HFF-Myc (cell line): ENCODE measurements at regions not wholly inside any gene's neighbourhood (a gene's known extent, or its start where the extent isn't known, plus 50 kb on each side); places are given as distances from the start of the nearest gene placed in this dataset.

ENCODE experiments used
- DNase-seq: peaks from one replicate; pipeline ENCODE4 v3.0.0-alpha.2; 2011; ENCODE audit warnings: low read depth; ENCODE audit errors: extremely low read depth
- H3K4me3 ChIP-seq: replicated peaks from 2 replicates; pipeline ENCODE4 v1.5.1; 2011; ENCODE audit warnings: low read depth, mild to moderate bottlenecking, control low read depth, low read length
- TF ChIP-seq, protein P1 (sequence below): IDR thresholded peaks from 2 replicates; pipeline ENCODE4 v1.5.1; 2012; ENCODE audit warnings: mild to moderate bottlenecking, low read depth, low read length, control low read depth; ENCODE audit errors: missing control alignments

DNA sequence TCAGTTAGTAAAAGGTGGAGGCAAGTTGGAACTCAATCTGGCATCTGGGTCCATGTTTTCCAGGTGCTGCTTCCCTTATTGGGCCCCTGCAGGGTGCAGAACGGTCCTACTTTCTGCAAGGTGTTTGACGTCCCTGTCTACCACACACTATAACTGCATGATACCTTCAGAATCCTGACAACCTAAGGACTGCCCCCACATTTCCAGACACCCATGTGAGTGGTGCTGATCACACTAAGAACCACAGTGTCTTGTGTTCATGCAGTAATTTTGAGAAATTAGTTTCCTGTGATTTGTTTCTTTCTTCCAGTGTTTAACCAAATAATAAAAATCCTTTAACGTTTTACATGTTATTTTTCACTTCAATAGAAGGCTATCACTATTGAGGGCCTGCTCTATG, 121.1 kb upstream of the MDM1 start:
- TF ChIP-seq, protein P1, sequence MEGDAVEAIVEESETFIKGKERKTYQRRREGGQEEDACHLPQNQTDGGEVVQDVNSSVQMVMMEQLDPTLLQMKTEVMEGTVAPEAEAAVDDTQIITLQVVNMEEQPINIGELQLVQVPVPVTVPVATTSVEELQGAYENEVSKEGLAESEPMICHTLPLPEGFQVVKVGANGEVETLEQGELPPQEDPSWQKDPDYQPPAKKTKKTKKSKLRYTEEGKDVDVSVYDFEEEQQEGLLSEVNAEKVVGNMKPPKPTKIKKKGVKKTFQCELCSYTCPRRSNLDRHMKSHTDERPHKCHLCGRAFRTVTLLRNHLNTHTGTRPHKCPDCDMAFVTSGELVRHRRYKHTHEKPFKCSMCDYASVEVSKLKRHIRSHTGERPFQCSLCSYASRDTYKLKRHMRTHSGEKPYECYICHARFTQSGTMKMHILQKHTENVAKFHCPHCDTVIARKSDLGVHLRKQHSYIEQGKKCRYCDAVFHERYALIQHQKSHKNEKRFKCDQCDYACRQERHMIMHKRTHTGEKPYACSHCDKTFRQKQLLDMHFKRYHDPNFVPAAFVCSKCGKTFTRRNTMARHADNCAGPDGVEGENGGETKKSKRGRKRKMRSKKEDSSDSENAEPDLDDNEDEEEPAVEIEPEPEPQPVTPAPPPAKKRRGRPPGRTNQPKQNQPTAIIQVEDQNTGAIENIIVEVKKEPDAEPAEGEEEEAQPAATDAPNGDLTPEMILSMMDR: no peak
- no peak overlapping the region for H3K4me3 ChIP-seq
- DNase-seq: no peak

DNA sequence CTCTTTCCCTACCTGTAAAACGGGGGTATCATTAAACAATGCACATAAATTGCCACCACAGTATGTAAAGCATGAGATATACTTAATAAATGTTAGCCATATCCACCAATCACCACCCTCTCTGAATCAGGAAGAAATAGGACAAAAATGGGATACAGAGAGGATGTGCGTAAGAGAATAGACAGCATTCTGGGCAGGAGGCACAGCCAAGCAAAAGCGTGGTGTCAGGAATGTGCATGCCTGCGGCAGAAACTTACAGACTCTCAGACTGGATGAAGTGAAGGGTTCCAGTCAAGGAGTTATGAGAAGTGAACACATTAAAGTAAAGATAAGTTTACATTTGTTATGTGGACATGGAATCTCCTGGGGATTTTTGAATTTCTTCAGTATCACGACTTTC, 121.7 kb upstream of the MDM1 start:
- H3K4me3 ChIP-seq: no peak overlapping the region
- no peak for DNase-seq
- TF ChIP-seq, protein P1: no peak

DNA sequence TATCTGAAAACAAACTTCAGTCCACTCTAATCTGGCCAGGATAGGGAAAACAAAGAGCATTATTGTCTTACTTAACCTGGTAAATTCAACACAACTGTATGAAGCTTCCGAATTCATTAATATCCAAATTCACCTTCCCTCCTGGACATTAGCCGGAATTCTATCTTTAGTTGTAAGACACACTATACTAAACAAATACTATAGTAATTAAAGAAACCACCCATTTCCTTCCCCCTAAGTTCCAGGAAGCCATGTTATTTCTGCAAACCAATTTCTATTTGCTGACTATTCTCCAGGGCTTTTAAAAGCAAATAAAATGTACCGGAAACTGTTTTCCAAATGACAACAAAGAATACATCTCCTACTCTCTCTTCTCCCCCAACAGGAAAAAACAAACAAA, 122.7 kb upstream of the MDM1 start:
- H3K4me3 ChIP-seq: no peak overlapping the region
- no peak for DNase-seq
- TF ChIP-seq, protein P1: no peak

DNA sequence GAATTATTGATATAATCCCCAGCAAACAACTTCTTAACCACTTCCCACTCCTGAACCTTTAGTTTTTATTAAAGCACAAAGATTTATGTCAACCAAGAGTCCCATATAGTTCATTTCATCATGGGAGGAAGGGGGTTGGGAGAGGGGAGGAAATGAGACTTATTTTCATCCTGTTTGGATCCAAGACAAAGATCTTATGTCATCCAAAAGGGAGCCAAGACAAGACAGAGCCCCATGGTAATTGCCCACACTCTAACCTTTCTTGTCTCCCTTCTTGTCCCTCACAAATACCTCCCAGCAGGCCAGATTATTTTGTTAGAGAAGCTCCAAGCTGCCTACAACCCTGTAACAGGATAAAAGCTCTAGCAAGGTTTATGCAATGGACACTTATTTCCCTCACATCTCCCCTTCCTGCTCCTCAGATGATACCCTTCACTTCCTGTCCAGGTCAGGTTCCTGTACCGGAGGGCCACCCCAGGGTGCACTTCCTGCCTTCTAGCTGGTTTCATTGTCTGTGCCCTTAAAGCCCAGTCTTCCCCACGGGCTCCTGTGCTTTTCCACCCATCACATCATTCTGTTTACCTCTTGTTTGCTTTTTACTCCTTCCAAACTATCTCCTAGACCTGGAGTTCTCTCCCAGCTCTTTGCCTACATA, 123.7 kb upstream of the MDM1 start:
- DNase-seq: no peak
- TF ChIP-seq, protein P1: no peak
- H3K4me3 ChIP-seq: no peak overlapping the region

DNA sequence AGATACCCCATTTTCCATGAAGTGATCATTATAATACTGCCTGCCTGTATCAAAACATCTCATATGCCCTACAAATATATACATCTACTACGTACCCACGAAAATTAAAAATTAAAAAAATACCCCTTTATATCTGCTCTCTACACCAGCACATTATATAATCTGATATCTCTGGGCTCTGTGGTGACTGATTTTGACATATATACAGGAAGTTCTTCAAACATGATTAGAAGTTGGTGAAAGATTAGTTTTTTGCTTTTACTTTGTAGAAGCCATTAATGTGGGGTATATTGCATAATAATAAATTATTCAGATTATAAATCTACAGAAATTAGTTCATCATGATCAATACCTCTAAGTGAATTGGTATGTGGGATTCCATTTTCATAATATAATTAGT, 126.7 kb upstream of the MDM1 start:
- TF ChIP-seq, protein P1: no peak
- no peak overlapping the region for H3K4me3 ChIP-seq
- no peak for DNase-seq

DNA sequence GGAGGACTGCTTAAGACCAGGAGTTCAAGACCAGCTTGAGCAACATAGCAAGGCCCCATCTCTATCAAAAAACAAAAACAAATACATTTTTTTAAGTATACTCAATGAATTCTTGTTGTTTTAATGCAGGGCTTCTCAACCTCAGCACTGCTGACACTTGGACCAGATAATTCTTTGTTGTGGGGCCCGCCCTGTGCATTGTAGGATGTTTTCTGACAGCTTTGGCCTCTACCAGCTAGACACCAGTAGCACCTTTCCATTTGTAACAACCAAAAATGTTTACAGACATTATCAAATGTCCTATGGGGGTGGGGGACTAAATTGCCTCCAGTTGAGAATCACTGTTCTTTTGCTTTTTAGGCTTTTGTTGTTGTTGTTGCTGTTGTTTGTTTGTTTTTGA, 128.1 kb upstream of the MDM1 start:
- TF ChIP-seq, protein P1: no peak
- no peak overlapping the region for H3K4me3 ChIP-seq
- DNase-seq: no peak

DNA sequence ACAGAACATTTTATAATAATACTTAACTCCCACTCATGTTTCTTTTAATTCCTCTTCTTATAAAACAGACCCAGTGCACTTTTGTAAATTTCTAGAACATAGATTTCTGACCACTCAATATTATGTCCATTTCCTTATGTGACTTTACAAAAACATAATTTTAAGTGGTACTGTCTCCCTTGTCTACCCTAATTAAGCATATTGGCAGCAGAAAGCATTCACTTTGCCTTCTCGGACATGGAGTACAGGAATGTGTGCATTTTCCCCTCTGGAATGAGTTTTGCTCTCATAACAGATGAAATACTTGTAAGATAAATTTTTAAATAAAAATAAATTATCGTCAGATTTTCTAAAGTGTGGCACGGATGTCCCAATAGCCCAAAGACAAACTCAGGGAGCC, 129.5 kb upstream of the MDM1 start:
- TF ChIP-seq, protein P1: no peak
- no peak for DNase-seq
- H3K4me3 ChIP-seq: no peak overlapping the region
